GM12878 (cell line): ENCODE measurements at regions not wholly inside any gene's neighbourhood (a gene's known extent, or its start where the extent isn't known, plus 50 kb on each side); places are given as distances from the start of the nearest gene placed in this dataset.

Experiments
- ATAC-seq: fragments of 200-7000 bp; cut with Tn5 transposase; 3 replicates; pipeline ENCODE4 v1.9.1; 2020; ENCODE audit warnings: mild to moderate bottlenecking, moderate library complexity
- BruUV-seq: library from RNA; stranded (reverse); fragments of 400-500 nt; replicated peaks from 2 replicates; lab custom pipeline; 2021; lab: Mats Ljungman, UMichigan
- CTCF ChIA-PET: fragments of 300-600 bp; sonication (Branson Sonifier 250); formaldehyde crosslinking; extraction: SDS; loops from one replicate; lab custom pipeline; 2021; ENCODE audit warnings: inconsistent platforms; lab: Yijun Ruan, JAX
- POLR2A ChIA-PET: fragments of 350-600 bp; formaldehyde crosslinking; extraction: SDS; loops from one replicate; lab custom pipeline; 2021; ENCODE audit warnings: inconsistent platforms; lab: Charles Lee
- RAD21 ChIA-PET: fragments of 300-600 bp; sonication (Branson Sonifier 250); formaldehyde crosslinking; loops from one replicate; lab custom pipeline; 2023; ENCODE audit warnings: antibody characterized with exemption; ENCODE audit not compliant: unreplicated experiment; lab: Charles Lee
- SMC1A ChIA-PET: fragments of 300-600 bp; sonication (Branson Sonifier 250); formaldehyde crosslinking; loops from one replicate; lab custom pipeline; 2023; ENCODE audit not compliant: unreplicated experiment, uncharacterized antibody; lab: Charles Lee
- DNase-seq: peaks from one replicate; pipeline ENCODE4 v3.0.0-alpha.2; 2011; ENCODE audit warnings: low read depth, low spot score
- FAIRE-seq: peaks from 3 replicates; lab custom pipeline; 2011; peaks lifted over from hg19 to GRCh38; lab: Jason Lieb, UNC
- H2AFZ ChIP-seq: 2 replicates; pipeline ENCODE4 v1.6.0; 2011; ENCODE audit warnings: low read depth, low read length, control low read depth; ENCODE audit not compliant: control insufficient read depth
- H3K27ac ChIP-seq: 2 replicates; pipeline ENCODE4 v1.5.1; 2011; ENCODE audit warnings: control low read depth; ENCODE audit not compliant: control insufficient read depth, insufficient read depth
- H3K27me3 ChIP-seq, 2 experiments: replicated peaks in 1 of 2; 2 replicates each; pipeline versions ENCODE4 v1.6.0 to v1.6.1; 2011; ENCODE audit warnings: low read length in 1 of 2; ENCODE audit not compliant: control insufficient read depth in 2 of 2, insufficient read depth in 2 of 2
- H3K36me3 ChIP-seq, 2 experiments: 2 replicates each; pipeline ENCODE4 v1.5.1; 2011; ENCODE audit warnings: low read length in 1 of 2; ENCODE audit not compliant: control insufficient read depth in 2 of 2, insufficient read depth in 2 of 2
- H3K4me1 ChIP-seq: 2 replicates; pipeline ENCODE4 v1.6.1; 2011; ENCODE audit warnings: mild to moderate bottlenecking, low read length, moderate library complexity, mixed read lengths; ENCODE audit not compliant: control insufficient read depth, insufficient read depth
- H3K4me2 ChIP-seq: 2 replicates; pipeline ENCODE4 v1.6.0; 2011; ENCODE audit warnings: control low read depth; ENCODE audit not compliant: control insufficient read depth, insufficient read depth
- H3K4me3 ChIP-seq: fragments of 200-600 bp; sonication (generic); 2 replicates; pipeline ENCODE4 v1.5.1; 2016
- H3K79me2 ChIP-seq: 2 replicates; pipeline ENCODE4 v1.6.0; 2011; ENCODE audit warnings: low read length; ENCODE audit not compliant: control insufficient read depth, insufficient read depth
- H3K9ac ChIP-seq: 2 replicates; pipeline ENCODE4 v1.8.0; 2011; ENCODE audit warnings: low read length, control low read depth, mixed read lengths; ENCODE audit not compliant: control insufficient read depth, insufficient read depth
- H3K9me3 ChIP-seq: replicated peaks from 3 replicates; pipeline ENCODE4 v1.5.1; 2011; ENCODE audit warnings: mild to moderate bottlenecking, low read length; ENCODE audit not compliant: control insufficient read depth, insufficient read depth
- H4K20me1 ChIP-seq: 2 replicates; pipeline ENCODE4 v1.6.0; 2011; ENCODE audit not compliant: control insufficient read depth, insufficient read depth
- E2F4 ChIP-seq: IDR thresholded peaks from 2 replicates; pipeline ENCODE4 v1.6.1; 2012; ENCODE audit warnings: low read depth, low read length, improper control_type of control experiment
- NR2C2 ChIP-seq: IDR thresholded peaks from 2 replicates; pipeline ENCODE4 v1.6.1; 2011; ENCODE audit warnings: borderline replicate concordance, low read depth; ENCODE audit not compliant: control insufficient read depth, insufficient read length
- SPI1 ChIP-seq: IDR thresholded peaks from 2 replicates; pipeline ENCODE4 v1.6.1; 2011; ENCODE audit warnings: low read depth, mild to moderate bottlenecking, low read length, moderate library complexity, borderline replicate concordance; ENCODE audit not compliant: insufficient read depth
- SRF ChIP-seq, 2 experiments: IDR thresholded peaks; 2 replicates each; pipeline ENCODE4 v1.6.1; 2011; ENCODE audit warnings: low read depth in 2 of 2, low read length in 2 of 2, mild to moderate bottlenecking in 1 of 2, moderate library complexity in 1 of 2
- TCF3 ChIP-seq: IDR thresholded peaks from 2 replicates; pipeline ENCODE4 v1.6.1; 2012; ENCODE audit warnings: low read depth, mild to moderate bottlenecking, low read length, borderline replicate concordance; ENCODE audit not compliant: insufficient read depth
- YY1 ChIP-seq: IDR thresholded peaks from 2 replicates; pipeline ENCODE4 v1.6.1; 2011; ENCODE audit warnings: low read depth, mild to moderate bottlenecking, low read length
- WGBS: methylation state at CpG from one replicate; pipeline ENCODE4 v1.1.6; 2016; ENCODE audit warnings: low lambda C conversion rate; ENCODE audit not compliant: insufficient replicate concordance, insufficient coverage; ENCODE audit errors: missing lambda C conversion rate; 5-methylcytosine and 5-hydroxymethylcytosine counted together
- in situ Hi-C: fragments of 300-500 bp; cut with MboI; formaldehyde crosslinking; loops from 9 replicates; pipeline ENCODE4 v1.14.3; 2018; ENCODE audit warnings: mixed read lengths
- intact Hi-C: fragments of 100-400 bp; cut with micrococcal nuclease; formaldehyde crosslinking; loops from one replicate; pipeline ENCODE4 v1.14.2; 2022; ENCODE audit not compliant: unreplicated experiment
- TF ChIP-seq, protein P1 (sequence below): IDR thresholded peaks from 2 replicates; pipeline ENCODE4 v1.6.1; 2012; ENCODE audit warnings: improper control_type of control experiment, low read depth, low read length; ENCODE audit not compliant: insufficient replicate concordance

- SMC1A ChIA-PET, result interaction anchor here (1.2 kb wide), 1 partner anchor 23 kb away, joined by 3 read pairs; no protein-coding TSS in a partner anchor
- ATAC-seq (no peak), DNase-seq (no peak), FAIRE-seq (no peak)
- Histone ChIP-seq H3K4me1 (no peaks in the 10 kb centered on the region), H3K9ac (no peak overlapping the region), H3K9me3 (no peaks in the 10 kb centered on the region), H4K20me1 (no peaks in the 10 kb centered on the region), H3K27me3 (no peaks in the 10 kb centered on the region), H3K27ac (no peak overlapping the region), H3K4me2 (no peak overlapping the region), H3K36me3 (no peaks in the 10 kb centered on the region), H3K79me2 (no peaks in the 10 kb centered on the region), H3K4me3 (no peak overlapping the region), H2AFZ (no peak overlapping the region)
- POLR2A ChIA-PET, result no interaction called here
- intact Hi-C loops, result no loop called here
- WGBS, result 3% methylated on average over 2 of the region's 2 CpGs
- RAD21 ChIA-PET, result interaction anchor here (0.6 kb wide), 1 partner anchor 211 kb away, joined by 3 read pairs; no protein-coding TSS in a partner anchor
- CTCF ChIA-PET, result no interaction called here
- no peak for TF ChIP-seq E2F4
- TF ChIP-seq TCF3, result no peak
- no peak for TF ChIP-seq SRF (IDR thresholded peaks at IDR 0.05; ENCODE audit: low read depth in 2 of 2, low read length in 2 of 2)
- no peak for TF ChIP-seq YY1
- in situ Hi-C loops, result no loop called here
- no TSS peak for BruUV-seq
Observed at GRCh38 chr6:141337191-141337590, 795.5 kb upstream of the GJE1 start.

- Histone ChIP-seq H3K27me3 (no peaks in the 10 kb centered on the region), H3K4me2 (no peak overlapping the region), H3K4me1 (no peaks in the 10 kb centered on the region), H3K9ac (no peak overlapping the region), H3K27ac (no peak overlapping the region), H4K20me1 (no peaks in the 10 kb centered on the region), H3K9me3 (no peaks in the 10 kb centered on the region), H3K79me2 (no peaks in the 10 kb centered on the region), H3K4me3 (no peak overlapping the region), H2AFZ (no peak overlapping the region), H3K36me3 (no peaks in the 10 kb centered on the region)
- DNase-seq (no peak), ATAC-seq (no peak), FAIRE-seq (no peak)
- ChIA-PET RAD21 (no interaction called here), POLR2A (no interaction called here), CTCF (interaction anchor here (0.6 to 1.5 kb wide), 2 partner anchors 14 to 19 kb away, joined by 3 read pairs; no protein-coding TSS in a partner anchor), SMC1A (interaction anchor here (0.7 kb wide), 1 partner anchor 715 kb away, joined by 3 read pairs; no protein-coding TSS in a partner anchor)
- in situ Hi-C loops, result no loop called here
- BruUV-seq, result no TSS peak
- WGBS, result 8% methylated on average over 4 of the region's 4 CpGs
- intact Hi-C loops, result no loop called here
- TF ChIP-seq SPI1 (no peak), NR2C2 (no peak)
- TF ChIP-seq, protein P1, sequence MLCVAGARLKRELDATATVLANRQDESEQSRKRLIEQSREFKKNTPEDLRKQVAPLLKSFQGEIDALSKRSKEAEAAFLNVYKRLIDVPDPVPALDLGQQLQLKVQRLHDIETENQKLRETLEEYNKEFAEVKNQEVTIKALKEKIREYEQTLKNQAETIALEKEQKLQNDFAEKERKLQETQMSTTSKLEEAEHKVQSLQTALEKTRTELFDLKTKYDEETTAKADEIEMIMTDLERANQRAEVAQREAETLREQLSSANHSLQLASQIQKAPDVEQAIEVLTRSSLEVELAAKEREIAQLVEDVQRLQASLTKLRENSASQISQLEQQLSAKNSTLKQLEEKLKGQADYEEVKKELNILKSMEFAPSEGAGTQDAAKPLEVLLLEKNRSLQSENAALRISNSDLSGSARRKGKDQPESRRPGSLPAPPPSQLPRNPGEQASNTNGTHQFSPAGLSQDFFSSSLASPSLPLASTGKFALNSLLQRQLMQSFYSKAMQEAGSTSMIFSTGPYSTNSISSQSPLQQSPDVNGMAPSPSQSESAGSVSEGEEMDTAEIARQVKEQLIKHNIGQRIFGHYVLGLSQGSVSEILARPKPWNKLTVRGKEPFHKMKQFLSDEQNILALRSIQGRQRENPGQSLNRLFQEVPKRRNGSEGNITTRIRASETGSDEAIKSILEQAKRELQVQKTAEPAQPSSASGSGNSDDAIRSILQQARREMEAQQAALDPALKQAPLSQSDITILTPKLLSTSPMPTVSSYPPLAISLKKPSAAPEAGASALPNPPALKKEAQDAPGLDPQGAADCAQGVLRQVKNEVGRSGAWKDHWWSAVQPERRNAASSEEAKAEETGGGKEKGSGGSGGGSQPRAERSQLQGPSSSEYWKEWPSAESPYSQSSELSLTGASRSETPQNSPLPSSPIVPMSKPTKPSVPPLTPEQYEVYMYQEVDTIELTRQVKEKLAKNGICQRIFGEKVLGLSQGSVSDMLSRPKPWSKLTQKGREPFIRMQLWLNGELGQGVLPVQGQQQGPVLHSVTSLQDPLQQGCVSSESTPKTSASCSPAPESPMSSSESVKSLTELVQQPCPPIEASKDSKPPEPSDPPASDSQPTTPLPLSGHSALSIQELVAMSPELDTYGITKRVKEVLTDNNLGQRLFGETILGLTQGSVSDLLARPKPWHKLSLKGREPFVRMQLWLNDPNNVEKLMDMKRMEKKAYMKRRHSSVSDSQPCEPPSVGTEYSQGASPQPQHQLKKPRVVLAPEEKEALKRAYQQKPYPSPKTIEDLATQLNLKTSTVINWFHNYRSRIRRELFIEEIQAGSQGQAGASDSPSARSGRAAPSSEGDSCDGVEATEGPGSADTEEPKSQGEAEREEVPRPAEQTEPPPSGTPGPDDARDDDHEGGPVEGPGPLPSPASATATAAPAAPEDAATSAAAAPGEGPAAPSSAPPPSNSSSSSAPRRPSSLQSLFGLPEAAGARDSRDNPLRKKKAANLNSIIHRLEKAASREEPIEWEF, result no peak
Observed at GRCh38 chr6:141335477-141336273, 797.0 kb upstream of the GJE1 start.
